Parathyroid adenoma (tissue), 2 donors: ENCODE measurements at regions not wholly inside any gene's neighbourhood (a gene's known extent, or its start where the extent isn't known, plus 50 kb on each side); places are given as distances from the start of the nearest gene placed in this dataset.

Source experiments
- H2AFZ ChIP-seq: fragments of 300-600 bp; sonication (generic); one replicate; pipeline ENCODE4 v1.7.0; 2017; ENCODE audit warnings: antibody characterized with exemption, mild to moderate bottlenecking
- H3K27ac ChIP-seq: fragments of 300-600 bp; sonication (generic); one replicate; pipeline ENCODE4 v1.7.0; 2017
- H3K27me3 ChIP-seq: fragments of 300-600 bp; sonication (generic); one replicate; pipeline ENCODE4 v1.7.0; 2017; ENCODE audit warnings: low read length; ENCODE audit not compliant: control insufficient read depth, insufficient read depth
- H3K36me3 ChIP-seq: fragments of 300-600 bp; sonication (generic); one replicate; pipeline ENCODE4 v1.7.0; 2017; ENCODE audit warnings: low read length; ENCODE audit not compliant: control insufficient read depth, insufficient read depth
- H3K4me1 ChIP-seq: fragments of 300-600 bp; sonication (generic); one replicate; pipeline ENCODE4 v1.7.0; 2017; ENCODE audit warnings: control low read depth
- H3K4me2 ChIP-seq: fragments of 300-600 bp; sonication (generic); one replicate; pipeline ENCODE4 v1.7.0; 2017; ENCODE audit warnings: low read length
- H3K4me3 ChIP-seq: fragments of 300-600 bp; sonication (generic); one replicate; pipeline ENCODE4 v1.7.0; 2017; ENCODE audit warnings: low read depth, low read length
- H3K79me2 ChIP-seq: fragments of 300-600 bp; sonication (generic); one replicate; pipeline ENCODE4 v1.7.0; 2017; ENCODE audit warnings: control low read depth
- H3K9ac ChIP-seq: fragments of 300-600 bp; sonication (generic); one replicate; pipeline ENCODE4 v1.7.0; 2017; ENCODE audit warnings: mild to moderate bottlenecking
- H3K9me3 ChIP-seq: fragments of 300-600 bp; sonication (generic); one replicate; pipeline ENCODE4 v1.7.0; 2017; ENCODE audit warnings: low read length; ENCODE audit not compliant: control insufficient read depth
- CTCF ChIP-seq: fragments of 300-600 bp; sonication (generic); IDR thresholded peaks from one replicate; pipeline ENCODE4 v1.7.0; 2017; ENCODE audit warnings: antibody characterized with exemption, mild to moderate bottlenecking
- donor health status: primary hyperparathyroidism.

DNA sequence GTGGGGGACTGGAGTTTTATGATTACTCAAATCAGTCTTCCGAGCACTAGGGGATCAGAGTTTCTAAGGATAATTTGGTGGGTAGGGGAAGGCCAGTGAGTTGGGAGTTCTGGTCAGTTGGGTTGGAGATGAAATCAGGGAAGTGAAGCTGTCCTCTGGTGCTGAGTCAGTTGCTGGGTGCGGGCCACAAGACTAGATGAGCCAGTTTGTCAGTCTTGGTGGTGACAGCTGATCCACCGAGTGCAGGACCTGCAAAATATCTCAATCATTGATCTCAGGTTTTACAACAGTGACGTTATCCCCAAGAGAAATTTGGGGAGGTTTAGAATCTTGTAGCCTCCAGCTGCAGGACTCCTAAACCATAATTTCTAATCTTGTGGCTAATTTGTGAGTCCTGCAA lies 249.4 kb downstream of the FAM43A start:
- Histone ChIP-seq H3K79me2 (no peaks in the 10 kb centered on the region), H3K36me3 (no peaks in the 10 kb centered on the region), H3K4me1 (peaks cover 53% of the 10 kb centered on the region), H2AFZ (peak overlapping the region; percentile 48), H3K9me3 (no peaks in the 10 kb centered on the region), H3K27ac (peak overlapping the region; percentile 50), H3K9ac (no peak overlapping the region), H3K27me3 (no peaks in the 10 kb centered on the region), H3K4me3 (no peak overlapping the region), H3K4me2 (peak overlapping the region; percentile 42)
- no peak for TF ChIP-seq CTCF

GRCh38 chr3:194935632-194936470 lies 250.2 kb downstream of the FAM43A start:
- Histone ChIP-seq H3K4me2 (no peak overlapping the region), H3K9me3 (no peaks in the 10 kb centered on the region), H3K9ac (no peak overlapping the region), H3K27me3 (no peaks in the 10 kb centered on the region), H3K4me3 (no peak overlapping the region), H2AFZ (peak overlapping the region; percentile 48), H3K4me1 (peaks cover 58% of the 10 kb centered on the region), H3K79me2 (no peaks in the 10 kb centered on the region), H3K27ac (peak overlapping the region; percentile 50), H3K36me3 (no peaks in the 10 kb centered on the region)
- TF ChIP-seq CTCF, result no peak

DNA sequence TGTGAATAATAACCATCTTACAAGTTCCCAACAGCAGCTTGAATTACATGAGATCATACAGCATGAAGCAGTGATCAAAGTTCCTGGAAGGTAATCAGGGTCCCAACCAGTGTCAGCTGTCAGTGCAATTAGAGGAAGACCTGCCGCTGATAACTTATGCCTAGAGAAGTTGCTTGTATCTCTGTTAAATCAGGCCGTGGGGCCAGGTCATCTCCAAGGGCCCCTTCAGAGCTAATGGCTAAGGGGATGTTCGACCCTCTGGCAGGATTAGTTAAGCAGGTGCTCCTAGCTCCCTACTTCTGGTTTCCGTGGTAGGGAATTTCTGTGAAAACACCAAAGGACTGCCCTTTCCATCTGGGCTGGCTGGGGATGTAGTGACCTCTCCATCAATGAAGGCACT lies 251.0 kb downstream of the FAM43A start:
- Histone ChIP-seq H3K4me3 (no peak overlapping the region), H3K9ac (no peak overlapping the region), H3K4me1 (peaks cover 56% of the 10 kb centered on the region), H3K27me3 (no peaks in the 10 kb centered on the region), H3K36me3 (no peaks in the 10 kb centered on the region), H3K79me2 (no peaks in the 10 kb centered on the region), H3K4me2 (no peak overlapping the region), H3K27ac (no peak overlapping the region), H3K9me3 (no peaks in the 10 kb centered on the region), H2AFZ (no peak overlapping the region)
- TF ChIP-seq CTCF, result no peak

DNA sequence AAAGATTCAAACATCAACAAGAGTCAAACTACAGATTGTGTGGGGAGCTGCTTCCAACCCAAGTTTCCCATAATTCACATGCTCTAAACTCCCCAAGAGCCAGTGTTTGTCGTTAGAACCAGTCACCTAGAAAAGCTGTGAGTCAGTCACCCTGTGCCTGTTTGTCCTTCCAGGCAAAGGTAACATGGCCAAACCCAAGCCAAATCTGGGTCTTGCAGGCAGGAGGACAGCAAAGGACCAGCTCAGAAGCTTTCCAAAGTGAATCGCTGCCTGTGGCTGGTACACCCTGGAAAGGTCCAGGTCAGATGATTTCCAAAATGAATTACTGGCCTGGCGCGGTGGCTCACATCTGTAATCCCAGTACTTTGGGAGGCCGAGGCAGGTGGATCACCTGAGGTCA lies 251.5 kb downstream of the FAM43A start:
- Histone ChIP-seq H3K27me3 (no peaks in the 10 kb centered on the region), H3K79me2 (no peaks in the 10 kb centered on the region), H3K36me3 (no peaks in the 10 kb centered on the region), H3K4me3 (no peak overlapping the region), H2AFZ (no peak overlapping the region), H3K9ac (no peak overlapping the region), H3K9me3 (no peaks in the 10 kb centered on the region), H3K4me1 (peaks cover 51% of the 10 kb centered on the region), H3K4me2 (no peak overlapping the region), H3K27ac (no peak overlapping the region)
- TF ChIP-seq CTCF, result no peak

GRCh38 chr3:194937882-194938321 lies 252.2 kb downstream of the FAM43A start:
- Histone ChIP-seq H3K4me3 (no peak overlapping the region), H3K4me2 (no peak overlapping the region), H3K27me3 (no peaks in the 10 kb centered on the region), H3K4me1 (peaks cover 51% of the 10 kb centered on the region), H2AFZ (no peak overlapping the region), H3K36me3 (no peaks in the 10 kb centered on the region), H3K9me3 (no peaks in the 10 kb centered on the region), H3K9ac (no peak overlapping the region), H3K27ac (no peak overlapping the region), H3K79me2 (no peaks in the 10 kb centered on the region)
- TF ChIP-seq CTCF, result no peak
